Cortex of kidney (tissue), 1 donor: ENCODE measurements at regions not wholly inside any gene's neighbourhood (a gene's known extent, or its start where the extent isn't known, plus 50 kb on each side); places are given as distances from the start of the nearest gene placed in this dataset.

ENCODE experiments used
- DNase-seq: peaks from one replicate; lab custom pipeline; 2025; lab: John Stamatoyannopoulos, UW

DNA sequence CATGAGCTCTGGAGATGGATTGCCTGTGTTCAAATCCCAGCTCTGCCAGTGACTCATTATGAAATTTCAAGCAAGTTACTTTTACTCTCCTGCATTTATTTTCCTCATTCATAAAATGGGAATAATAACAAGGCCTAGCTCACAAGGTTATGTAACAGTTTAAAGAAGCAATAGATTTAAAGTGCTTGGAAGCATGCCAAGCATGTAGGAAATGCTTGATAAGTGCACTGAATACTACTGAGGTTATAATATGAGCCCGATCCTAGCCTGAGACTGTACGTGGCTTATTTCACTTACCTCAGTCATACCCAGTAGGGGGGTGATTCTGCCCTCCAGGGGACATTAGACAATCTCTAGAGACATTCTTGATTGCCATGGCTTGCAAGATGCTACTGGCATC, 734.1 kb upstream of the WWC1 start:
- no peak for DNase-seq

DNA sequence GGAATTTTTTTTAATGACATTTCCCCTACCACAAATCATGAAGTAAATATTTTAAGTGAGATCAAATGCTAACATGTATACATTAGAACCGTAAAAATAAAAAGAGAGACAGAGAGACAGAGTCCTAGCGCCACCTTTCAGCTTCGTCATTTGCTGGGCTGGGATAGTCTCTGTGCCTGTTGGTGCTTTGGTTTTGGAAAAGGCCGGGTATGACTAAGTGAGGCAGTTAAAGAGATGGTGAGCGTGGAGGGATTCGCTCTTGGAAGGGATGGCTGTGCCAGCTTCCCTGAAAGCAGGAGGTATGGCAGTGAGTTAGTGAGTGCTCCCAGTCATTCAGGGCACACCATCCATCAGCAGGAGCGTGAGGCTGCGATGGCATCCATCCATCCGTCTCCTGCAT, 729.6 kb upstream of the WWC1 start:
- DNase-seq, result no peak

DNA sequence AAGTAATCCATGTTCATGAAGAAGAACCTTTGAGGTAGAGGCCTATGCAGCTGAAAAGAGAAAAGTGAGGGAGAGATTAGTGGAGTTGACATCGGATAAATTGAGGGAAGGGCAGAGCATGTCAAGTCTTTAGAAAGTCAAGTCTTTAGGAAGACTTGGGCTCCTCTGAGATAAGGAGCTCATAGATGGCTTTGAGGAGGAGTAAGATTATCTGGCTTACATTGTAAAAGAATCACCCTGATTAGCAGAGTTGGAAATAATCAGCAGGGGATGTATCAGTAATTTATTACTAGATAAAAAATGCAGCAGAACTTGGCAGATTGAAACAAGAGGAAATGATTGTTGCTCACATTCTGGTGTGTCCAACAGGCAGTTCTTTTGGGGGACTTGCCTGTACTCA, 727.2 kb upstream of the WWC1 start:
- DNase-seq, result no peak

DNA sequence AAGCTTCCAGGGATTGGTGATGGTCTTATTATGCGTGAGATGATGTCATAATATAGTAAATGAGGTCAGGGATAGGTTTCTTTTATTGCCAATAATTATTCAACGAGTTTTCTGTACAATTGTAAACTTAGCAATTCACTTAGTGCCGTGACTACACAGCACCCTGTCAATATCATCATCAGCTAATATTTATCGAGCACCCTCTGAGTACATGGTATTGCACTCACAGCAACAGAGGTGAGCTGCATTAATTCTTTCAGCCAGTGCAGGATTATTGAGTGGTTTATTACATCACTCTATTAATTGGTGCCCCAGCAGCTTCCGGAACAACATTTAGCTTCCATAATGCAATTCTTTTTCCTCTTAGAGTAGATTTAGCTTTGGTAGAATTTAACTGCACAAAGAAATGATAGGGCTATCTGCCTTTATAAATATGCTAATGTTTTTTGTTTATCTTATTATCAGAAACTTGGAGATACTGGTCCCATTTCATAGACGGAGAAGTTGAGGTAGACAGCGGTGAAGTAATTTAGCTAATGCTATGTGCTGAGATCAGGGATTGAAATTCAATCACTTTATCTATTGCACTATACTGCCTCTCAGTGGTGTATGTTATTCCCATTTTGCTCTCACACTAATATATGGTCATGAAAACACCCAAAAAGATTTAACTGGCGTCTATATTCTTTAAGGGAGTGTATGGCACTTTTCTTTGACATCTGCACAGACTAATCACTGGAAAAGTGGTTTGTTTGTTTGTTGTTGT, 726.1 kb upstream of the WWC1 start:
- no peak for DNase-seq

DNA sequence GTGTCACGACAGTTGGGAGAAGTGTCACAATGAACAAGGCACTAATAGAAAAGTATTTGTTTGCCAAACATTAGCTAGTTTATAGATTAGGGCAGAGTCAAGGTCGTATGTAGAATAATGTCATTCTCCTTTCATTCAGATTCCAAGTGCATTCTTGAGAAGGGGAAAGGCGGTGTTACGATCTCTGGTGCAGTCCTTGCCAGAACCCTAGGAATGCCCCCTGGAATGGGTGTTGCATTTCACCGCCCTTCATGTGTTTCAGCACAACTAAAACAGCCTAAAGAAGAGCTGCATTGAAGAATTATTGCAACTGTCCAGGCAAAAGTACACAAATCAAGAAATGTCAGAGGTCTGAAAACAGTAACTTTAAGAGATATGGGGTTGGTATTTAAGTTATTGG, 721.0 kb upstream of the WWC1 start:
- no peak for DNase-seq

GRCh38 chr5:167571824-167572223, 719.6 kb upstream of the WWC1 start:
- DNase-seq, result no peak

DNA sequence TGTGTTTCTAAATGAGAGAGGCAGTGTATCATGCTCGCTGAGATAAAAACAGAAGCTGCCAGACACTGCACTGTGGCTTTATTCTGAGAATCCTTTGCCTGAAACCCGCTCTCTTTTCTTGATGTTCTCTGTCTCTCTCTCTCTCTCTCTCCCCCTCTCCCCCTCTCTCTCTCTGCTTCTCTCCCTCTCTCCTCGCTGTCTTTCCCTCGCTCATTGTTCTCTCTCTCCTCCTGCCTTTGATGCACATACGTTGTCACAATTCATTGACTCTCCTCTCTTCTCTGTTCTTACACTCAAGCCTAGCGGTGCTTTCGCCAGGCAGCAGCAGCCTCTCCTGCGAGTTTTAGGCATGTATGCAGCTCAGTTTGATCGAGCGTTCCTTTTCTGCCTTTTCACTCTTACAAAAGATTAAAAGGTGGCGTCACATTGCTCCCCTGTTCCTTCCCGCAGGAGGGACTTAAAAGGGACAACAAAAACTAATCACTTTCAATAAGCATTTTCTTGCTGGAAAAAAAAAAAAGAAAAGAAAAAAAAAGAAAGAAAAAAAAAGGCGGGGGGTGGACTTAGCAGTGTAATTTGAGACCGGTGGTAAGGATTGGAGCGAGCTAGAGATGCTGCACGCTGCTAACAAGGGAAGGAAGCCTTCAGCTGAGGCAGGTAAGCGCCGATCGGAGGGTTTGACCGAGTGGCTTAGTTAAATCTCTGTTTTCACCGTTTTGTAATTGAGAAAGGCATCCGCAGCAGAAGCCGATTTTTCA, 717.9 kb upstream of the WWC1 start:
- no peak for DNase-seq

GRCh38 chr5:167574464-167574863, 717.0 kb upstream of the WWC1 start:
- no peak for DNase-seq

DNA sequence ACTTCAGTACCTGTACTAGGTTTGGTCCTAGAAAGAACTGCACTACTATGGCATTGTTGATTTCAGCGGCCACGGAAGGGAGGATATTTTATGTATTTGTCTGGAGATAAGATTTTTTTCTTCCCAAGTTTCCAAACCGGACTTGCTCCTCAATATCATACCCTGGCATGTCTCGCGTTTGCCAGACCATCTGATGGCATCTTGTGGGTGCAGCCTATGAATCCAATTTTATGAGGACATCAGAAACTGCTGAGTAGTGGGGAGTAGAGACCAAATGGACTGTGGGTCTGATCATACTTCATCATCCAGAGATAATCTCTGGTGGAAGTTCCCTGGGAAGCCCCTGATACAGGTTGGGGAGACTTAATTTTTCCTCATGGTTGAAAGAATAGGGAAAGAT, 716.1 kb upstream of the WWC1 start:
- no peak for DNase-seq

GRCh38 chr5:167576126-167576525, 715.3 kb upstream of the WWC1 start:
- DNase-seq, result no peak

DNA sequence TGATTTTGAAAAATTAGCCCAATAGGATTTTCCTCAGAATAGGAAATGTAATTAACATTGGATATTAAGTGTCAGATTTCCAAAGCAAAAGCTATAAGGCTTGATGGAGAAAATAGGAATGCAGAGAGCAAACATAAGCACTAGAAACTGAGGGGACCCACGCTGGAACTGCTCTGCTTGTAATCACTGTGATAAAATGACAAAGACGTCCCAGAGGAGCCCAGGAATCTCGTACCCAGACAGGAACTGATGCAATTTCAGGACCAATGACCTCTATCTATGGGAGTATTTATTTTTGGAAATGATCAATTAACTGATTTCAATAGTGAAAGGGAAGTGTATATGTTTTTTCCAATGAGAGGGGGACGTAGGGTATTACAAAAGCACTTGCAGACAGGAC, 714.5 kb upstream of the WWC1 start:
- no peak for DNase-seq

- no peak for DNase-seq
Observed at GRCh38 chr5:167577616-167578015, 713.8 kb upstream of the WWC1 start.

DNA sequence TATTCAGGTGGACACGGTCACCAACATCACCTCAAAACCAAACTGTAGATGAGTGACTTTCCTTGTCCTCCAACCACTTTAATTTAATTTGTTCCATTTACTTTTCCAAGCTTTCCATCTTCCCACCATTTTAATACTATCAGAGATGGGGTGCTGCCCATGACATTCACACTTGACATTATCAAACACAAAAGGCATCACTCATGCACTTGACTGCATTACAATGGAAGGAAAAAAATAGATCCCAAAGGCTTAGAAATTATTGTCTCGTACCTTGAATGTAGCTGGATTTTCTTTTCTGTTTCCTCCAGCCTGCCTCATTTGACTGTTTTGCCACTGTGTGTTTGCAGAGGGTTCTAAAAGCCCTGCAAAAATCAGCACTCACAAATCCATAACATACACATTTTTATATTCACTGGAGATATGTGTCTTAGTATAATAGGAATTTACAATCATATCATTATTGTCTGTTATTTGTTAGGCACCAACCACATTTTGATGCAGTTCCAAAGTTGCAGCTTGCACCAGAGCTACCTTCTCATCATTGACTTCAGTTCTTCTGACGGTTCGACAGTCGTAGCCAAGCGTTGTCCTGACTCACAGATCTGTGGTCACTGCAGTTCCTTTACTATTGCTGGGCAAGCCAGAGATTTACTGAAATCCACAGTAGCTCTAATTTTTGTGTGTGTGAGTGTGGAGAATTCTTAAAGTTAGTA, 712.3 kb upstream of the WWC1 start:
- DNase-seq, result no peak

DNA sequence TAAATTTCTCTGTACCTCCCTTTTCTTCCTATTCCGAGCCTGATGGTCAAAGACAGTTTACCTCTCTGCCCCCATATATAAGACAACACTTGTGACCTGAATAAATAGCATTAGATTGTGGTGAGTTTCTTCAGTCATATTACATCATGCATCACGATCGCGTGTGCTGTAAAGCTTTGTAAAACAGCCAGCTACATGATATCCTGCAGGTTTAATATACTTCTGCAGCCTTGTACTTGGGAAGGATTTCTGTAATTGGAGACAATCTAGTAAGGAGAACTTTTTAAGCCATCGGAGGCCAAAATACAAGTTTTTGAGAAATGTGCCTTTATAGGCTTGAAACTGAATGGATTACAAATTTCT, 711.8 kb upstream of the WWC1 start:
- DNase-seq, result no peak

GRCh38 chr5:167580608-167581007, 710.8 kb upstream of the WWC1 start:
- DNase-seq, result no peak

- DNase-seq, result no peak
Observed at GRCh38 chr5:167582283-167582682, 709.2 kb upstream of the WWC1 start.

- no peak for DNase-seq
Observed at GRCh38 chr5:167582886-167583285, 708.6 kb upstream of the WWC1 start.

DNA sequence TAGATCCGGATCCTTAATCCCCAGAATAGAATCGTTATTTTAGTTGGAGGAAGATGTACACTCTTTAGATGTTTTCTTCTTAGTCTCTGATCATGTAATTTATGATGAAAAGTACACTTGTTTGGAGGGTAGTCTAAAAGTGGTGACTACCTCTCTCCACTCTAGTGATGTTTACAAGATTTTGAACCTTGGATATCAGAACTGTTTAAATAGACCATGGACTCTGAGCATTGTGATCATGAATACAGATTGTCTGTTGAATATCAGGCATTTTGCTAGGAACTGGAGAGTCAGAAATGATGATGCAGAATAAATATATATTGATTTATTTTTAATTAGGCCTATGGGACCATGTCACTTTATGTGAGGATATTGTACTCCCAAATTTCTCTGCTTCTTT, 706.3 kb upstream of the WWC1 start:
- no peak for DNase-seq

DNA sequence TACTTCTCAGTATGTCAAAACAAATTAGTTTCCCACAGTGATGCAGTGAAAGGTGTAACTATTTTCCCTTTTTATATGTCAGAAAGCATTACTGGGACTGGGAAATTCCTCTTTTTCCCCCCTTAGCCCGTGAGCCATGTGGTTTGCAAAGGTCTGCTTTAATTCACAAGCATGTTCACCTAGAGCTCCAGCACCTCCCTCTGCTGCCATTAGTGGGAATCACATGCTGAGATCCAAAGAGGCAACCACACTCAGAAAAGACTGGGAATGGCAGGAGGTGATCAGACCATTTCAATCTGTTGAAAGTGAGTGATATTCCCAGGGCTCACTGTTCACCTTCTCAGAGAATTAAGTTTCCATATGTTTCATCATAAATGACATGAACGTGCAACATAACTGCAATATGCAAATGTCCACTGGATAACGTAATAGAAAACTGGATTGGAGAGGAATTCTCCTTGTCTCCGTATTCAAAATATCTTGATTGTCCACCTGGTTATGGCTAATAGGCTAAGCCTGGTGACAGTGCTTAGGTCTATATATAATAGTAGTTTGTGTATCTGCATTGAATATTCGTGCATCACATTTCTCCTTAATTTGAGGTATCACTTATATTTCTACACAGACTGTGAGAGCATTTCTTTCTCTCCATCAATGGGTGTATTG, 703.5 kb upstream of the WWC1 start:
- DNase-seq, result no peak

DNA sequence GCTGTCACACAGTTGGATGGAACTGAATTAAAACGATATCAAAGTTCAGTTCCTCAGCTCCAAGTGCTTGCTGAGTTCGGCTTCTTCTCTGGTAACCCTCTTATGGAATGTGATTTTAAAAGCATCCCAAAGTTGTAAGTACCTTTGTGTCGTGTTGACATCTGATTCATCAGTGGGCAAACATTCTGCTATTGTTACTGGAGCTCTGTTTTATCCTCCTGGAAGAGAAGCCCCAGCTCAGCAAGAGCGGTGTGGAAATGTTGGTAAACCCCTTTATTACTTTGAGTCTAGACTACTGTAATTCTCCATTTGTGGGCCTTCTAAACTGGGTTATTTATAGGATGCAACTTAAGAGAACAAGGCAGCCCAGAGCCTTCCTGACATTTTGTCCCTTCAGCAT, 699.3 kb upstream of the WWC1 start:
- DNase-seq, result no peak

- no peak for DNase-seq
Observed at GRCh38 chr5:167593329-167594060, 698.0 kb upstream of the WWC1 start.

DNA sequence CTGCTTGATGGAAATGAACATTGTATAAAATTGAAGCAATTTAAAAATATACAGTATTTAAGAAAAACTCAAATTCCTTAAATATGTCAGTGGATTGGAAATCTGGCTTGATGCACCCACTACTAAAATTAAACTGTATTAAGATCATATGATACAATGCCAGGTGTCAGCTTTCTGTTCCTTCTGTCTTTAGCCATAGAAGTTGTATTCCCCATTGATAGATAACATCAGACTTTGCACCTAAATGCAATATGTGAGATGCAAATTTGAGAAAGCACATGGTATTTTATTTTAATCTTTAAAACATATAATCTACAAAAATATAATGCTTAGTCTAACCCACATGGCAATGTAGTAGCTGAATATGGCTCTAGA, 697.4 kb upstream of the WWC1 start:
- DNase-seq, result no peak
